Activated CD8-positive, alpha-beta T cell treated with anti-CD3 and anti-CD28 coated beads for 36 hours (primary cell): ENCODE measurements at regions not wholly inside any gene's neighbourhood (a gene's known extent, or its start where the extent isn't known, plus 50 kb on each side); places are given as distances from the start of the nearest gene placed in this dataset.

Source experiments
- ATAC-seq: fragments of 200-7000 bp; cut with Tn5 transposase; one replicate; pipeline ENCODE4 v1.10.0; 2021; ENCODE audit warnings: mild to moderate bottlenecking, moderate library complexity
- CTCF ChIA-PET: fragments of 350-600 bp; sonication (Branson Sonifier 250); formaldehyde crosslinking; loops from one replicate; lab custom pipeline; 2021; ENCODE audit warnings: antibody characterized with exemption; lab: Charles Lee
- POLR2A ChIA-PET: fragments of 350-600 bp; sonication (Branson Sonifier 250); formaldehyde crosslinking; loops from one replicate; lab custom pipeline; 2021; ENCODE audit warnings: antibody characterized with exemption; lab: Charles Lee
- DNase-seq: peaks from one replicate; pipeline ENCODE4 v3.0.0-alpha.2; 2020
- H3K27ac Mint-ChIP-seq: one replicate; pipeline ENCODE4 v1.8.0; 2021; ENCODE audit warnings: mild to moderate bottlenecking, mixed read lengths
- H3K27me3 Mint-ChIP-seq: one replicate; pipeline ENCODE4 v1.8.0; 2021; ENCODE audit warnings: mixed read lengths
- H3K36me3 Mint-ChIP-seq: one replicate; pipeline ENCODE4 v1.8.0; 2021; ENCODE audit warnings: low read depth, mixed read lengths
- H3K4me1 Mint-ChIP-seq: one replicate; pipeline ENCODE4 v1.8.0; 2021; ENCODE audit warnings: low read depth, mixed read lengths
- H3K4me3 Mint-ChIP-seq: one replicate; pipeline ENCODE4 v1.8.0; 2021; ENCODE audit warnings: mild to moderate bottlenecking, moderate library complexity, mixed read lengths
- H3K9me3 Mint-ChIP-seq: one replicate; pipeline ENCODE4 v1.8.0; 2021; ENCODE audit warnings: mixed read lengths
- CTCF ChIP-seq: fragments of 200-600 bp; IDR thresholded peaks from one replicate; pipeline ENCODE4 v1.8.0; 2022; ENCODE audit warnings: antibody characterized with exemption, mild to moderate bottlenecking
- intact Hi-C: fragments of 100-400 bp; cut with micrococcal nuclease; formaldehyde crosslinking; loops from one replicate; pipeline ENCODE4 v1.10.0; 2022

DNA sequence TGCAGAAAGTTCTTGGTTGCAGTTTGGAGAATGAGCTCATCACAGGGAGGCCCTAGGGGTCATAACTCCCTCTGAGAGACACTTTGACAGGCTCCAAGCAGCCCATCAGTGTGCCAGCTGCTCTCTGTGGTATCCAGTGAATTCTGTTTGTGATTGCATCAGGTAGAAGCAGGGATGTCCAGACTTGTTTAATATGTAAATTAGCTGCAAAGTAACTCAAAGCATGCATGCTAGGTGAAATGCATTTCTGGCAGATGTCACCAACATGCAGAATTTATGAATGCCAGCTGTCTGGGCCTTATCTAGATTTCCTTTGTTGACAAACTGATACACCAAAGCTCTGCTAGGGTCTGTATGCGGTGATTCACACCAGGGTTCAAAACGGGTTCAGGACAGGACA lies 123.6 kb upstream of the MTNR1B start:
- Mint-ChIP-seq H3K4me3 (no peak overlapping the region), H3K27me3 (no peaks in the 10 kb centered on the region), H3K36me3 (no peaks in the 10 kb centered on the region), H3K27ac (no peak overlapping the region), H3K9me3 (no peaks in the 10 kb centered on the region), H3K4me1 (no peaks in the 10 kb centered on the region)
- POLR2A ChIA-PET, result no interaction called here
- DNase-seq (no peak), ATAC-seq (no peak)
- CTCF ChIA-PET, result no interaction called here
- no peak for TF ChIP-seq CTCF
- intact Hi-C loops, result no loop called here

GRCh38 chr11:92846491-92847125 lies 122.8 kb upstream of the MTNR1B start:
- Mint-ChIP-seq H3K27ac (no peak overlapping the region), H3K4me1 (no peaks in the 10 kb centered on the region), H3K27me3 (no peaks in the 10 kb centered on the region), H3K9me3 (no peaks in the 10 kb centered on the region), H3K4me3 (no peak overlapping the region), H3K36me3 (no peaks in the 10 kb centered on the region)
- TF ChIP-seq CTCF, result no peak
- POLR2A ChIA-PET, result interaction anchor here (0.6 kb wide), 1 partner anchor 351 kb away, joined by 3 read pairs; no protein-coding TSS in a partner anchor
- no peak for ATAC-seq
- CTCF ChIA-PET, result no interaction called here
- no peak for DNase-seq
- intact Hi-C loops, result no loop called here

GRCh38 chr11:92848578-92848977 lies 120.9 kb upstream of the MTNR1B start:
- no peak overlapping the region for H3K27ac Mint-ChIP-seq
- no peak overlapping the region for H3K4me3 Mint-ChIP-seq
- H3K36me3 Mint-ChIP-seq, result no peaks in the 10 kb centered on the region
- no peaks in the 10 kb centered on the region for H3K27me3 Mint-ChIP-seq
- DNase-seq (no peak), ATAC-seq (no peak)
- H3K4me1 Mint-ChIP-seq, result no peaks in the 10 kb centered on the region
- no peaks in the 10 kb centered on the region for H3K9me3 Mint-ChIP-seq
- POLR2A ChIA-PET, result no interaction called here
- CTCF ChIA-PET, result no interaction called here
- no peak for TF ChIP-seq CTCF
- intact Hi-C loops, result no loop called here

GRCh38 chr11:92850296-92850826 lies 119.1 kb upstream of the MTNR1B start:
- Mint-ChIP-seq H3K27me3 (no peaks in the 10 kb centered on the region), H3K36me3 (no peaks in the 10 kb centered on the region), H3K9me3 (no peaks in the 10 kb centered on the region), H3K27ac (no peak overlapping the region), H3K4me1 (no peaks in the 10 kb centered on the region), H3K4me3 (no peak overlapping the region)
- TF ChIP-seq CTCF, result no peak
- ATAC-seq (no peak), DNase-seq (no peak)
- ChIA-PET CTCF (no interaction called here), POLR2A (interaction anchor here (0.6 to 0.9 kb wide), 2 partner anchors 22 to 203 kb away, joined by 3 read pairs; no protein-coding TSS in a partner anchor)
- intact Hi-C loops, result no loop called here

GRCh38 chr11:92852229-92852628 lies 117.2 kb upstream of the MTNR1B start:
- DNase-seq (no peak), ATAC-seq (no peak)
- ChIA-PET CTCF (no interaction called here), POLR2A (no interaction called here)
- Mint-ChIP-seq H3K27ac (no peak overlapping the region), H3K4me3 (no peak overlapping the region), H3K4me1 (no peaks in the 10 kb centered on the region), H3K27me3 (no peaks in the 10 kb centered on the region), H3K9me3 (no peaks in the 10 kb centered on the region), H3K36me3 (no peaks in the 10 kb centered on the region)
- no peak for TF ChIP-seq CTCF
- intact Hi-C loops, result no loop called here
